ENCODE measurements at regions not wholly inside any gene's neighbourhood (a gene's known extent, or its start where the extent isn't known, plus 50 kb on each side); places are given as distances from the start of the nearest gene placed in this dataset.

DNA sequence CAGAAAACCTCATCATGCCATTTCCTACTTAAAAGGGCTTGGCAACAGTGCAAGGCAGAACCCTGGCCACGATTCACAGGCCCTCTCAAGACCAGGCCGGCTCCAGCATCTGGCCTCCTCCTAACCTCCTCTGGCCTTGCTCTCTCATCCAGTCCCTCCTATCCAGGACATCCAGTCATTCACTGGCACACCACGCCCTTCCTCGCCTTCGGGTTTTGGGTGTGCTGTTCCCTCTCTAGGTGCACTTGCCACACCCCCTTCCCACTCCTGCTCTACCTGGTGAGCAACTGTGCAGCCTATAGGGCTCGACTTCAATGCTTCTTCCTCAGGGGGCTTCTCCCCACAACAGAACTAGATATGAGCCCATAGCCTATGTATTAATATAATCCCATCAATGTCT, 317.1 kb downstream of the ARRDC4 start:
- TF ChIP-seq EZH2 (IDR thresholded peaks at IDR 0.05; ENCODE audit: insufficient read depth, low read length), result no peak
- TF ChIP-seq, protein P1, sequence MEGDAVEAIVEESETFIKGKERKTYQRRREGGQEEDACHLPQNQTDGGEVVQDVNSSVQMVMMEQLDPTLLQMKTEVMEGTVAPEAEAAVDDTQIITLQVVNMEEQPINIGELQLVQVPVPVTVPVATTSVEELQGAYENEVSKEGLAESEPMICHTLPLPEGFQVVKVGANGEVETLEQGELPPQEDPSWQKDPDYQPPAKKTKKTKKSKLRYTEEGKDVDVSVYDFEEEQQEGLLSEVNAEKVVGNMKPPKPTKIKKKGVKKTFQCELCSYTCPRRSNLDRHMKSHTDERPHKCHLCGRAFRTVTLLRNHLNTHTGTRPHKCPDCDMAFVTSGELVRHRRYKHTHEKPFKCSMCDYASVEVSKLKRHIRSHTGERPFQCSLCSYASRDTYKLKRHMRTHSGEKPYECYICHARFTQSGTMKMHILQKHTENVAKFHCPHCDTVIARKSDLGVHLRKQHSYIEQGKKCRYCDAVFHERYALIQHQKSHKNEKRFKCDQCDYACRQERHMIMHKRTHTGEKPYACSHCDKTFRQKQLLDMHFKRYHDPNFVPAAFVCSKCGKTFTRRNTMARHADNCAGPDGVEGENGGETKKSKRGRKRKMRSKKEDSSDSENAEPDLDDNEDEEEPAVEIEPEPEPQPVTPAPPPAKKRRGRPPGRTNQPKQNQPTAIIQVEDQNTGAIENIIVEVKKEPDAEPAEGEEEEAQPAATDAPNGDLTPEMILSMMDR (IDR thresholded peaks at IDR 0.05; ENCODE audit: insufficient read depth, low read depth, low read length), result no peak
- H3K79me2 ChIP-seq (ENCODE audit: insufficient read depth, low read length), result no peaks in the 10 kb centered on the region
- no peaks in the 10 kb centered on the region for H3K4me1 ChIP-seq (ENCODE audit: insufficient read depth, low read length)
- no peaks in the 10 kb centered on the region for H3K36me3 ChIP-seq (ENCODE audit: insufficient read depth, low read length)
- Mint-ChIP-seq H3K27me3 (ENCODE audit: low read depth, unreplicated experiment) (peaks cover 16% of the 10 kb centered on the region), H3K4me3 (ENCODE audit: unreplicated experiment) (no peak overlapping the region), H3K36me3 (ENCODE audit: low read depth, unreplicated experiment) (no peaks in the 10 kb centered on the region), H3K9me3 (ENCODE audit: unreplicated experiment) (peaks cover 4% of the 10 kb centered on the region), H3K4me1 (ENCODE audit: low read depth, unreplicated experiment) (peaks cover 1% of the 10 kb centered on the region), H3K27ac (ENCODE audit: unreplicated experiment) (no peak overlapping the region)
- no peaks in the 10 kb centered on the region for H3K27me3 ChIP-seq (ENCODE audit: insufficient read depth, low read length)
- no peak overlapping the region for H3K9ac ChIP-seq (ENCODE audit: low read length)
- H2AFZ ChIP-seq (ENCODE audit: low read depth, low read length), result no peak overlapping the region
- no peak overlapping the region for H3K27ac ChIP-seq (ENCODE audit: low read depth, low read length)
- H4K20me1 ChIP-seq (ENCODE audit: insufficient read depth, low read length), result no peaks in the 10 kb centered on the region
- FAIRE-seq (no peak), DNase-seq (ENCODE audit: low read depth) (no peak)
- no peak overlapping the region for H3K4me3 ChIP-seq (ENCODE audit: insufficient read depth, low read depth, low read length)
- H3K9me3 ChIP-seq (ENCODE audit: insufficient read depth, low read depth, low read length), result peaks cover 2% of the 10 kb centered on the region
- no peak overlapping the region for H3K4me2 ChIP-seq (ENCODE audit: low read length)

DNA sequence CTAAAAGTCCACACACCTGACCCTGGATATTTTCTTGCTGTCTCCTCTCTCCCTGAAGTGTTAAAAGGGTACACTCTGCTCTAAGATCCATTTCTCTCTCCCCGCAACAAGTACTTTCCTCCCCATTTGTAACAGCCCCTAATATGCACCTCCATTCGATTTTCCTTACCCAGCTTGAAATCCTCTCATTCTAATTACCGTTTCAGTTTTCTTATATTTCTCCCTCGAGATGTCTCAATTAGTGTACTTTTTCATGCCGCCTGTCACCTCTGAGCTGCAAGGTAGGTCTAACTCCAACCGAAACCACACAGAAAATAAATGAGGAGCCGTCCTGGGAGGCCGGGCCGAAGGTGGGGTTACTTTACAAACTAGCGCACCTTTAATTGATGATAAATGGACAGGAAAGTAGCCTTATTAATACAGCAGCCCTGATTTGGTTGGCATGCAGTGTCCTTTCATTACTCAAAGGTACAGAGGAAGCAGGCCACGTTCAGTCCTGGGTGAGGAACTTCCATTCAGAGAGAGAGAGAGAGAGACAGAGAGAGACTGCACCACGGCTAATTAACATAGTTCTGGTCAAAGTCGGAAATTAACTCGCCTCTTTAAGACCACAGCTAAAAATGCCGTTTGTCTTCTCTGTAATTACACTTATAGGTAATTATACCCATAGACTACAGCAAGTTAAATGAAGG, 319.9 kb downstream of the ARRDC4 start:
- Histone ChIP-seq H2AFZ (ENCODE audit: low read depth, low read length) (no peak overlapping the region), H3K4me2 (ENCODE audit: low read length) (no peak overlapping the region), H3K9me3 (ENCODE audit: insufficient read depth, low read depth, low read length) (peaks cover 2% of the 10 kb centered on the region), H3K79me2 (ENCODE audit: insufficient read depth, low read length) (no peaks in the 10 kb centered on the region), H3K4me1 (ENCODE audit: insufficient read depth, low read length) (no peaks in the 10 kb centered on the region), H3K27me3 (ENCODE audit: insufficient read depth, low read length) (no peaks in the 10 kb centered on the region), H4K20me1 (ENCODE audit: insufficient read depth, low read length) (no peaks in the 10 kb centered on the region), H3K27ac (ENCODE audit: low read depth, low read length) (no peak overlapping the region), H3K4me3 (ENCODE audit: insufficient read depth, low read depth, low read length) (no peak overlapping the region), H3K9ac (ENCODE audit: low read length) (no peak overlapping the region), H3K36me3 (ENCODE audit: insufficient read depth, low read length) (no peaks in the 10 kb centered on the region)
- TF ChIP-seq EZH2 (IDR thresholded peaks at IDR 0.05; ENCODE audit: insufficient read depth, low read length), result no peak
- TF ChIP-seq, protein P1 (IDR thresholded peaks at IDR 0.05; ENCODE audit: insufficient read depth, low read depth, low read length), result no peak
- FAIRE-seq (no peak), DNase-seq (ENCODE audit: low read depth) (no peak)
- peaks cover 6% of the 10 kb centered on the region for H3K4me1 Mint-ChIP-seq (ENCODE audit: low read depth, unreplicated experiment)
- H3K27me3 Mint-ChIP-seq (ENCODE audit: low read depth, unreplicated experiment), result peaks cover 16% of the 10 kb centered on the region
- H3K4me3 Mint-ChIP-seq (ENCODE audit: unreplicated experiment), result no peak overlapping the region
- no peaks in the 10 kb centered on the region for H3K36me3 Mint-ChIP-seq (ENCODE audit: low read depth, unreplicated experiment)
- peaks cover 4% of the 10 kb centered on the region for H3K9me3 Mint-ChIP-seq (ENCODE audit: unreplicated experiment)
- no peak overlapping the region for H3K27ac Mint-ChIP-seq (ENCODE audit: unreplicated experiment)

GRCh38 chr15:98281130-98281529, 320.6 kb downstream of the ARRDC4 start:
- no peaks in the 10 kb centered on the region for H3K4me1 ChIP-seq (ENCODE audit: insufficient read depth, low read length)
- no peak for FAIRE-seq
- peaks cover 12% of the 10 kb centered on the region for H3K27me3 Mint-ChIP-seq (ENCODE audit: low read depth, unreplicated experiment)
- DNase-seq (ENCODE audit: low read depth), result no peak
- H3K36me3 Mint-ChIP-seq (ENCODE audit: low read depth, unreplicated experiment), result no peaks in the 10 kb centered on the region
- H3K4me3 Mint-ChIP-seq (ENCODE audit: unreplicated experiment), result no peak overlapping the region
- H3K79me2 ChIP-seq (ENCODE audit: insufficient read depth, low read length), result no peaks in the 10 kb centered on the region
- H3K4me3 ChIP-seq (ENCODE audit: insufficient read depth, low read depth, low read length), result no peak overlapping the region
- no peak overlapping the region for H2AFZ ChIP-seq (ENCODE audit: low read depth, low read length)
- H4K20me1 ChIP-seq (ENCODE audit: insufficient read depth, low read length), result no peaks in the 10 kb centered on the region
- no peak overlapping the region for H3K4me2 ChIP-seq (ENCODE audit: low read length)
- peaks cover 6% of the 10 kb centered on the region for H3K4me1 Mint-ChIP-seq (ENCODE audit: low read depth, unreplicated experiment)
- H3K9me3 Mint-ChIP-seq (ENCODE audit: unreplicated experiment), result peaks cover 4% of the 10 kb centered on the region
- H3K9ac ChIP-seq (ENCODE audit: low read length), result no peak overlapping the region
- TF ChIP-seq, protein P1 (IDR thresholded peaks at IDR 0.05; ENCODE audit: insufficient read depth, low read depth, low read length), result no peak
- TF ChIP-seq EZH2 (IDR thresholded peaks at IDR 0.05; ENCODE audit: insufficient read depth, low read length), result no peak
- H3K36me3 ChIP-seq (ENCODE audit: insufficient read depth, low read length), result no peaks in the 10 kb centered on the region
- H3K27ac ChIP-seq (ENCODE audit: low read depth, low read length), result no peak overlapping the region
- H3K27ac Mint-ChIP-seq (ENCODE audit: unreplicated experiment), result no peak overlapping the region
- peaks cover 2% of the 10 kb centered on the region for H3K9me3 ChIP-seq (ENCODE audit: insufficient read depth, low read depth, low read length)
- no peaks in the 10 kb centered on the region for H3K27me3 ChIP-seq (ENCODE audit: insufficient read depth, low read length)
